ENCODE measurements at regions not wholly inside any gene's neighbourhood (a gene's known extent, or its start where the extent isn't known, plus 50 kb on each side); places are given as distances from the start of the nearest gene placed in this dataset.

GRCh38 chr22:48234011-48234410 is 1471.6 kb downstream of the TBC1D22A start:
- no peak for DNase-seq

- DNase-seq: no peak
These were observed 1471.1 kb downstream of the TBC1D22A start for GRCh38 chr22:48233586-48233985.

GRCh38 chr22:48228468-48228867 is 1466.0 kb downstream of the TBC1D22A start:
- no peak for DNase-seq

GRCh38 chr22:48227341-48228018 is 1465.0 kb downstream of the TBC1D22A start:
- DNase-seq: no peak

- DNase-seq: no peak
These were observed 1463.9 kb downstream of the TBC1D22A start for GRCh38 chr22:48226026-48227013.

GRCh38 chr22:48224332-48224731 is 1461.9 kb downstream of the TBC1D22A start:
- DNase-seq: no peak

- DNase-seq: no peak
These were observed 1461.2 kb downstream of the TBC1D22A start for GRCh38 chr22:48223488-48224190.

GRCh38 chr22:48222742-48223487 is 1460.5 kb downstream of the TBC1D22A start:
- DNase-seq: no peak

GRCh38 chr22:48218889-48219420 is 1456.5 kb downstream of the TBC1D22A start:
- DNase-seq: no peak

GRCh38 chr22:48217596-48217995 is 1455.1 kb downstream of the TBC1D22A start:
- no peak for DNase-seq

- no peak for DNase-seq
These were observed 1450.3 kb downstream of the TBC1D22A start for GRCh38 chr22:48212727-48213126.

GRCh38 chr22:48210812-48211211 is 1448.4 kb downstream of the TBC1D22A start:
- DNase-seq: no peak

GRCh38 chr22:48210198-48210580 is 1447.7 kb downstream of the TBC1D22A start:
- DNase-seq: no peak

- no peak for DNase-seq
These were observed 1447.2 kb downstream of the TBC1D22A start for GRCh38 chr22:48209473-48210197.

- no peak for DNase-seq
These were observed 1446.4 kb downstream of the TBC1D22A start for GRCh38 chr22:48208894-48209293.

- DNase-seq: no peak
These were observed 1445.6 kb downstream of the TBC1D22A start for GRCh38 chr22:48207919-48208535.

GRCh38 chr22:48205790-48206189 is 1443.3 kb downstream of the TBC1D22A start:
- no peak for DNase-seq

- DNase-seq: no peak
These were observed 1442.7 kb downstream of the TBC1D22A start for GRCh38 chr22:48205161-48205560.

GRCh38 chr22:48204296-48204695 is 1441.8 kb downstream of the TBC1D22A start:
- DNase-seq: no peak

- DNase-seq: no peak
These were observed 1437.2 kb downstream of the TBC1D22A start for GRCh38 chr22:48199667-48200066.
